Mesenchymal stem cell (in vitro differentiated cells and primary cell): ENCODE measurements at regions not wholly inside any gene's neighbourhood (a gene's known extent, or its start where the extent isn't known, plus 50 kb on each side); places are given as distances from the start of the nearest gene placed in this dataset.

Experiments used
- DNase-seq: peaks from one replicate; pipeline ENCODE4 v3.0.0-alpha.2; 2013
- H2AFZ ChIP-seq: one replicate; pipeline ENCODE4 v1.6.1; 2013; ENCODE audit warnings: low read depth, mild to moderate bottlenecking, control low read depth, inconsistent platforms, low read length, moderate library complexity
- H2AK5ac ChIP-seq: 2 replicates; pipeline ENCODE4 v1.6.1; 2013; ENCODE audit warnings: low read length, moderate library complexity, mild to moderate bottlenecking, inconsistent platforms; ENCODE audit not compliant: severe bottlenecking
- H2BK120ac ChIP-seq: one replicate; pipeline ENCODE4 v1.6.1; 2013; ENCODE audit warnings: low read depth, mild to moderate bottlenecking, inconsistent platforms, low read length, moderate library complexity
- H2BK12ac ChIP-seq, 2 experiments: one replicate each; pipeline ENCODE4 v1.6.1; 2013; ENCODE audit warnings: inconsistent platforms in 2 of 2, low read length in 2 of 2, mild to moderate bottlenecking in 2 of 2, moderate library complexity in 2 of 2, control low read depth in 1 of 2
- H2BK15ac ChIP-seq: one replicate; pipeline ENCODE4 v1.6.1; 2013; ENCODE audit warnings: mild to moderate bottlenecking, low read depth, inconsistent platforms; ENCODE audit not compliant: poor library complexity, severe bottlenecking
- H2BK5ac ChIP-seq: 2 replicates; pipeline ENCODE4 v1.6.1; 2013; ENCODE audit warnings: low read depth, mild to moderate bottlenecking, low read length, control low read depth, inconsistent platforms; ENCODE audit not compliant: poor library complexity, severe bottlenecking
- H3K14ac ChIP-seq, 2 experiments: one replicate each; pipeline ENCODE4 v1.6.1; 2013; ENCODE audit warnings: inconsistent platforms in 2 of 2, low read length in 2 of 2, control low read depth in 1 of 2, mild to moderate bottlenecking in 1 of 2, moderate library complexity in 1 of 2
- H3K18ac ChIP-seq, 2 experiments: one replicate each; pipeline ENCODE4 v1.6.1; 2013; ENCODE audit warnings: inconsistent platforms in 2 of 2, low read length in 2 of 2, control low read depth in 1 of 2, low read depth in 1 of 2, mild to moderate bottlenecking in 1 of 2
- H3K23ac ChIP-seq, 2 experiments: one replicate each; pipeline ENCODE4 v1.6.1; 2013; ENCODE audit warnings: inconsistent platforms in 2 of 2, low read length in 2 of 2, mild to moderate bottlenecking in 2 of 2, moderate library complexity in 2 of 2, control low read depth in 1 of 2
- H3K27ac ChIP-seq: 2 replicates; pipeline ENCODE4 v1.5.1; 2013; ENCODE audit warnings: mild to moderate bottlenecking, moderate library complexity, low read length, control low read depth, inconsistent platforms; ENCODE audit not compliant: poor library complexity, severe bottlenecking
- H3K27me3 ChIP-seq, 2 experiments: 2 replicates each; pipeline versions ENCODE4 v1.6.1 to v1.7.0; 2013; ENCODE audit warnings: low read length in 2 of 2, mild to moderate bottlenecking in 2 of 2, moderate library complexity in 2 of 2, control low read depth in 1 of 2, inconsistent platforms in 1 of 2; ENCODE audit not compliant: control insufficient read depth in 1 of 2, insufficient read depth in 1 of 2
- H3K36me3 ChIP-seq, 2 experiments: 2 replicates each; pipeline versions ENCODE4 v1.6.1 to v1.7.0; 2013; ENCODE audit warnings: low read length in 2 of 2, control low read depth in 1 of 2, inconsistent platforms in 1 of 2, low read depth in 1 of 2, mild to moderate bottlenecking in 1 of 2; ENCODE audit not compliant: insufficient read depth in 2 of 2, control insufficient read depth in 1 of 2
- H3K4ac ChIP-seq, 2 experiments: one replicate each; pipeline ENCODE4 v1.6.1; 2013; ENCODE audit warnings: inconsistent platforms in 2 of 2, low read length in 2 of 2, mild to moderate bottlenecking in 2 of 2, moderate library complexity in 2 of 2, control low read depth in 1 of 2, low read depth in 1 of 2
- H3K4me1 ChIP-seq: 2 replicates; pipeline ENCODE4 v1.6.1; 2013; ENCODE audit warnings: low read depth, low read length, control low read depth; ENCODE audit not compliant: control insufficient read depth, insufficient read depth
- H3K4me2 ChIP-seq: 2 replicates; pipeline ENCODE4 v1.6.1; 2013; ENCODE audit warnings: low read length, mild to moderate bottlenecking, inconsistent platforms; ENCODE audit not compliant: poor library complexity, severe bottlenecking
- H3K4me3 ChIP-seq, 2 experiments: 2 replicates each; pipeline versions ENCODE4 v1.5.1 to v1.7.0; 2013; ENCODE audit warnings: low read length in 2 of 2, mild to moderate bottlenecking in 2 of 2, control low read depth in 1 of 2, low read depth in 1 of 2; ENCODE audit not compliant: insufficient read depth in 1 of 2
- H3K79me1 ChIP-seq: replicated peaks from 2 replicates; pipeline ENCODE4 v1.6.1; 2013; ENCODE audit warnings: mild to moderate bottlenecking, control low read depth, low read length, inconsistent platforms; ENCODE audit not compliant: poor library complexity, severe bottlenecking
- H3K9ac ChIP-seq: 2 replicates; pipeline ENCODE4 v1.7.0; 2013; ENCODE audit warnings: mild to moderate bottlenecking, low read length, moderate library complexity
- H3K9me3 ChIP-seq: 2 replicates; pipeline ENCODE4 v1.7.0; 2013; ENCODE audit warnings: mild to moderate bottlenecking, low read length; ENCODE audit not compliant: control insufficient read depth
- H4K8ac ChIP-seq: one replicate; pipeline ENCODE4 v1.6.1; 2013; ENCODE audit warnings: inconsistent platforms, mild to moderate bottlenecking, low read length, moderate library complexity
- H4K91ac ChIP-seq: one replicate; pipeline ENCODE4 v1.6.1; 2013; ENCODE audit warnings: mild to moderate bottlenecking, low read length, inconsistent platforms
- WGBS: methylation state at CpG from one replicate; pipeline ENCODE4 v1.1.7; 2013; ENCODE audit warnings: mixed read lengths; 5-methylcytosine and 5-hydroxymethylcytosine counted together

DNA sequence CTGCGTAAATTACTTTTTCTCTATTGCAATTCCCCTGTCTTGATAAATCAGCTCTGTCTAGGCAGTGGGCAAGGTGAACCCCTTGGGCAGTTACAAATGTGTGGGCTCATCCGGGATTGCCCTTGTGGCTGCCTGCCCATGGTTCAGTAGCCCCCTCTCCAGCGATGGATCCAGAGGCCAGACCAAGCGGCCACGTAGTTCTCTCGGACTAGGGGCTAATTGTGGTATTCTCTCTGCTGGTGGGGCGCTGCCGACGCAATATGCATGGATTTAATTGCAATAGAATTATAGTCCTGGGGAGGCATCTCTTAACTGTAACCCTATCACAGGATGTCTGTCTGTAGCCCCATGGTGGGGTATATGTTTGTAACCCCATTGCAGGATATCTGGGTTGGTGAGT is 64.3 kb upstream of the UNC93A start:
- Histone ChIP-seq H3K23ac (peak overlapping the region in 1 of 2 experiments; percentile 80), H3K79me1 (no peaks in the 10 kb centered on the region), H2BK5ac (no peak overlapping the region), H3K27me3 (peaks cover 30 to 33% of the 10 kb centered on the region in 2 experiments), H2BK15ac (no peak overlapping the region), H4K8ac (no peak overlapping the region), H3K27ac (no peak overlapping the region), H3K14ac (no peak overlapping the region), H3K18ac (no peak overlapping the region), H3K4me3 (no peak overlapping the region), H3K9me3 (no peaks in the 10 kb centered on the region), H2AFZ (no peak overlapping the region), H2BK120ac (no peak overlapping the region), H3K4me2 (no peak overlapping the region), H2BK12ac (no peak overlapping the region), H3K9ac (no peak overlapping the region), H4K91ac (no peak overlapping the region), H3K36me3 (no peaks in the 10 kb centered on the region), H3K4me1 (peaks cover 2% of the 10 kb centered on the region), H3K4ac (no peak overlapping the region), H2AK5ac (no peak overlapping the region)
- 74% methylated on average over 9 of the region's 9 CpGs for WGBS
- DNase-seq, result no peak

DNA sequence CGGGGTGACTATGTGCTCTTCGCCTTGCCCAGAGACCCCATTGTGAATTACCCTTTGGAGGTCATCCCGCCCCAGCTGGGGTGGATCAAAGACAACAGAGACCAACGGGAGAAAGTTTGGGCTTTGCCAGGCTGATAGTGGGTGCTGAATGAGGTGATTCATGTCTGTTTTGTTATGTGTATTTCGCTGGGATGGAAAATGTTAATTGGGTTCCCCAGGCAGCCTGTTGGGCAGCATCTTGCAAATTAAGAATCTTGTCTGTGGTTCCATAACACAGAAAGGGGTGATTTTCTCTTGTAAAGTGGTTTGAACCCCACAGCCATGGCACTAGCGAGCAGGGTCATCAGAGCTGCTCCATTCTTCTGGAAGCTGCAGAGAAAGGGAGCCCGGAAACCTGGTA is 63.1 kb upstream of the UNC93A start:
- H2BK15ac ChIP-seq, result no peak overlapping the region
- no peak overlapping the region for H3K4me3 ChIP-seq
- peak overlapping the region in 1 of 2 experiments; percentile 8 for H3K18ac ChIP-seq
- peaks cover 33 to 35% of the 10 kb centered on the region in 2 experiments for H3K27me3 ChIP-seq
- DNase-seq, result no peak
- no peak overlapping the region for H4K8ac ChIP-seq
- no peak overlapping the region for H3K27ac ChIP-seq
- H3K4me1 ChIP-seq, result peaks cover 2% of the 10 kb centered on the region
- H3K36me3 ChIP-seq, result no peaks in the 10 kb centered on the region
- H3K4me2 ChIP-seq, result no peak overlapping the region
- no peak overlapping the region for H2AFZ ChIP-seq
- H2AK5ac ChIP-seq, result no peak overlapping the region
- no peak overlapping the region for H4K91ac ChIP-seq
- H3K14ac ChIP-seq, result no peak overlapping the region
- 52% methylated on average over 7 of the region's 7 CpGs for WGBS
- H3K79me1 ChIP-seq, result no peaks in the 10 kb centered on the region
- H3K9me3 ChIP-seq, result no peaks in the 10 kb centered on the region
- H3K23ac ChIP-seq, result no peak overlapping the region
- no peak overlapping the region for H3K4ac ChIP-seq
- no peak overlapping the region for H2BK12ac ChIP-seq
- no peak overlapping the region for H2BK120ac ChIP-seq
- no peak overlapping the region for H3K9ac ChIP-seq
- H2BK5ac ChIP-seq, result no peak overlapping the region

DNA sequence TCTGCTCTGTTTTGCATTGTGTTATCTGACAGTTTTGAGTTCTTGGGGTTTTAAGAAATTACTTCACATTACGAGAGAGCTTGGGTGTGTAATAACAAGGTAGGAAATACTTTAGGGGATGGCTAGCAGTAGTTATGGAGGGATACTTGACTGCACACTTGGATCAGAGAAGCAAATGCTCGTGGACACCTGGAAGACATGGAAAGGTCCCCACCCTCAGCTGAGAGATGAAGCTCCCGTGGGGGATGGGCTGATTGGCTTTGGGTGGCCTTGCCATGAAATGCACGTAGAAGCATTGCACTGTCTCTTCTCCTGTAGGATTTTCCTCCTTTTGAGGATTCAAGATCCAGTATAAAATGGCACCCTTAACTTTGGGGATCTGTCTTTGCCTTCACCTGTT is 61.5 kb upstream of the UNC93A start:
- no peak overlapping the region for H3K4ac ChIP-seq
- H3K27me3 ChIP-seq, result peaks cover 37 to 38% of the 10 kb centered on the region in 2 experiments
- H3K9me3 ChIP-seq, result no peaks in the 10 kb centered on the region
- no peak overlapping the region for H3K9ac ChIP-seq
- no peak overlapping the region for H4K8ac ChIP-seq
- no peak overlapping the region for H3K14ac ChIP-seq
- 64% methylated on average over 4 of the region's 4 CpGs for WGBS
- H4K91ac ChIP-seq, result no peak overlapping the region
- no peaks in the 10 kb centered on the region for H3K79me1 ChIP-seq
- no peaks in the 10 kb centered on the region for H3K4me1 ChIP-seq
- H2BK15ac ChIP-seq, result no peak overlapping the region
- no peak overlapping the region for H3K27ac ChIP-seq
- no peak for DNase-seq
- no peak overlapping the region for H2AK5ac ChIP-seq
- H3K4me3 ChIP-seq, result no peak overlapping the region
- H2BK120ac ChIP-seq, result no peak overlapping the region
- H2BK12ac ChIP-seq, result no peak overlapping the region
- H3K18ac ChIP-seq, result no peak overlapping the region
- H2AFZ ChIP-seq, result no peak overlapping the region
- no peak overlapping the region for H2BK5ac ChIP-seq
- no peak overlapping the region for H3K4me2 ChIP-seq
- H3K23ac ChIP-seq, result no peak overlapping the region
- no peaks in the 10 kb centered on the region for H3K36me3 ChIP-seq

- H3K27ac ChIP-seq, result no peak overlapping the region
- no peaks in the 10 kb centered on the region for H3K9me3 ChIP-seq
- no peak overlapping the region for H2BK120ac ChIP-seq
- no peak overlapping the region for H3K9ac ChIP-seq
- no peak overlapping the region for H3K4ac ChIP-seq
- no peak overlapping the region for H2BK5ac ChIP-seq
- DNase-seq, result no peak
- no peak overlapping the region for H3K18ac ChIP-seq
- no peak overlapping the region for H2BK12ac ChIP-seq
- H3K23ac ChIP-seq, result no peak overlapping the region
- H4K91ac ChIP-seq, result no peak overlapping the region
- peaks cover 35 to 37% of the 10 kb centered on the region in 2 experiments for H3K27me3 ChIP-seq
- H3K4me3 ChIP-seq, result no peak overlapping the region
- no peak overlapping the region for H3K14ac ChIP-seq
- H3K36me3 ChIP-seq, result no peaks in the 10 kb centered on the region
- H2AK5ac ChIP-seq, result no peak overlapping the region
- H4K8ac ChIP-seq, result no peak overlapping the region
- no peak overlapping the region for H3K4me2 ChIP-seq
- H2AFZ ChIP-seq, result no peak overlapping the region
- H2BK15ac ChIP-seq, result no peak overlapping the region
- no peaks in the 10 kb centered on the region for H3K4me1 ChIP-seq
- H3K79me1 ChIP-seq, result no peaks in the 10 kb centered on the region
These were observed 60.8 kb upstream of the UNC93A start for GRCh38 chr6:167230288-167230687.
